ENCODE measurements at regions not wholly inside any gene's neighbourhood (a gene's known extent, or its start where the extent isn't known, plus 50 kb on each side); places are given as distances from the start of the nearest gene placed in this dataset.

GRCh38 chr1:29574871-29575270 lies 338.5 kb downstream of the PTPRU start:
- no peak for TF ChIP-seq POLR2AphosphoS5 (IDR thresholded peaks at IDR 0.05; ENCODE audit: low read depth, low read length)
- TF ChIP-seq REST (IDR thresholded peaks at IDR 0.05; ENCODE audit: insufficient read depth in 1 of 2, low read depth in 2 of 2, low read length in 2 of 2): no peak
- no peak for TF ChIP-seq TAF1 (IDR thresholded peaks at IDR 0.05; ENCODE audit: borderline replicate concordance, insufficient read depth, low read length)

All from PFSK-1 (cell line).